ENCODE measurements at regions not wholly inside any gene's neighbourhood (a gene's known extent, or its start where the extent isn't known, plus 50 kb on each side); places are given as distances from the start of the nearest gene placed in this dataset.

- TF ChIP-seq CTCF (IDR thresholded peaks at IDR 0.05 in 2 of 3, conservative IDR thresholded peaks at IDR 0.05 in 1 of 3; ENCODE audit: borderline replicate concordance in 1 of 3, insufficient read depth in 1 of 3, low read depth in 2 of 3, low read length in 2 of 3) (no peak), SIN3A (IDR thresholded peaks at IDR 0.05; ENCODE audit: low read depth) (no peak), ELF1 (IDR thresholded peaks at IDR 0.05; ENCODE audit: borderline replicate concordance, low read depth) (no peak), FOSL1 (IDR thresholded peaks at IDR 0.05; ENCODE audit: low read depth) (no peak), JUND (IDR thresholded peaks at IDR 0.05) (no peak), TCF7L2 (IDR thresholded peaks at IDR 0.05; ENCODE audit: borderline replicate concordance, extremely low read depth, insufficient read depth, insufficient read length) (no peak)
Observed at GRCh38 chr7:144982133-144982532, 146.3 kb upstream of the TPK1 start (continued).

- RAD21 ChIA-PET (ENCODE audit: low non-redundant PET in 1 of 2, low total read pairs in 2 of 2, uncharacterized antibody in 2 of 2, unreplicated experiment in 2 of 2) = no interaction called here
- no peak overlapping the region for H3K27ac ChIP-seq (ENCODE audit: low read depth, low read length)
- ATAC-seq (no peak), DNase-seq (ENCODE audit: low read depth, low spot score) (no peak)
- no peak overlapping the region for H3K9ac ChIP-seq (ENCODE audit: low read length)
- H4K20me1 ChIP-seq (ENCODE audit: insufficient read depth) = no peaks in the 10 kb centered on the region
- H3K9me3 ChIP-seq (ENCODE audit: control insufficient read depth in 1 of 2, insufficient read depth in 1 of 2, low read depth in 1 of 2, low read length in 2 of 2) = no peaks in the 10 kb centered on the region
- POLR2A ChIA-PET = no interaction called here
- no peaks in the 10 kb centered on the region for H3K79me2 ChIP-seq (ENCODE audit: insufficient read depth, low read length)
- H3K9me2 ChIP-seq (ENCODE audit: insufficient read depth) = no peaks in the 10 kb centered on the region
- no peak overlapping the region for H3K4me3 ChIP-seq (replicated peaks in 1 of 2; ENCODE audit: low read depth in 1 of 2, low read length in 2 of 2)
- H3K27me3 ChIP-seq (ENCODE audit: insufficient read depth, low read length) = no peaks in the 10 kb centered on the region
- H3K36me3 ChIP-seq (ENCODE audit: control insufficient read depth in 1 of 2, insufficient read depth in 2 of 2, low read length in 2 of 2) = no peaks in the 10 kb centered on the region
- no TSS peak for BruUV-seq (replicated peaks)
- TF ChIP-seq SP1 (IDR thresholded peaks at IDR 0.05; ENCODE audit: low read depth) = no peak
- TF ChIP-seq SIN3A (IDR thresholded peaks at IDR 0.05; ENCODE audit: low read depth) = no peak
- no peak for TF ChIP-seq REST (IDR thresholded peaks at IDR 0.05; ENCODE audit: low read depth)
- no peak for TF ChIP-seq ELF1 (IDR thresholded peaks at IDR 0.05; ENCODE audit: borderline replicate concordance, low read depth)
- no peak for TF ChIP-seq ZNF274 (IDR thresholded peaks at IDR 0.05; ENCODE audit: low read depth, low read length)
- TF ChIP-seq EZH2phosphoT487 (IDR thresholded peaks at IDR 0.05; ENCODE audit: borderline replicate concordance) = no peak
- no peak for TF ChIP-seq JUND (IDR thresholded peaks at IDR 0.05)
- no peak overlapping the region for H3K4me2 ChIP-seq (ENCODE audit: low read length)
- H2AFZ ChIP-seq (ENCODE audit: low read depth, low read length, poor library complexity, severe bottlenecking) = no peak overlapping the region
- H3K4me1 ChIP-seq (ENCODE audit: control insufficient read depth in 1 of 2, insufficient read depth in 2 of 2, low read length in 2 of 2) = no peaks in the 10 kb centered on the region
- intact Hi-C loops (cut with micrococcal nuclease) = no loop called here
- CTCF ChIA-PET = no interaction called here
Observed at GRCh38 chr7:144975882-144976281, 140.0 kb upstream of the TPK1 start.

All from HCT116 (cell line).